ENCODE measurements at regions not wholly inside any gene's neighbourhood (a gene's known extent, or its start where the extent isn't known, plus 50 kb on each side); places are given as distances from the start of the nearest gene placed in this dataset.

GRCh38 chr6:169981568-169981967 is 230.1 kb downstream of the ERMARD start:
- ATAC-seq, result no peak
- Histone ChIP-seq H3K4me1 (no peaks in the 10 kb centered on the region), H3K36me3 (no peaks in the 10 kb centered on the region), H3K27ac (no peak overlapping the region), H3K9me3 (no peaks in the 10 kb centered on the region), H3K4me3 (no peak overlapping the region), H3K27me3 (peaks cover 20% of the 10 kb centered on the region)
- TF ChIP-seq CTCF (IDR thresholded peaks at IDR 0.05), result no peak
- WGBS, 2 donors (ENCODE audit: low coverage in 1 of 2), result no CpG with 5 or more reads among the region's 6 CpGs

- TF ChIP-seq CTCF (IDR thresholded peaks at IDR 0.05), result no peak
- no peak for TF ChIP-seq EP300 (IDR thresholded peaks at IDR 0.05)
- no peak for TF ChIP-seq POLR2A (IDR thresholded peaks at IDR 0.05)
- no peaks in the 10 kb centered on the region for H3K4me1 ChIP-seq
- WGBS, 2 donors (ENCODE audit: low coverage in 1 of 2), result 80 to 100% methylated on average over 2 to 6 of the region's 14 CpGs
- no peaks in the 10 kb centered on the region for H3K36me3 ChIP-seq
- no peak overlapping the region for H3K4me3 ChIP-seq
- H3K27me3 ChIP-seq, result peaks cover 20% of the 10 kb centered on the region
- no peak for ATAC-seq
- H3K9me3 ChIP-seq, result no peaks in the 10 kb centered on the region
- H3K27ac ChIP-seq, result no peak overlapping the region
Measured at GRCh38 chr6:169980826-169981450, 229.5 kb downstream of the ERMARD start.

GRCh38 chr6:169979873-169980432 is 228.5 kb downstream of the ERMARD start:
- peaks cover 29% of the 10 kb centered on the region for H3K27me3 ChIP-seq
- H3K9me3 ChIP-seq, result no peaks in the 10 kb centered on the region
- H3K4me3 ChIP-seq, result no peak overlapping the region
- WGBS, 2 donors (ENCODE audit: low coverage in 1 of 2), result 40 to 62% methylated on average over 1 to 9 of the region's 14 CpGs
- H3K27ac ChIP-seq, result no peak overlapping the region
- no peak for TF ChIP-seq EP300 (IDR thresholded peaks at IDR 0.05)
- no peaks in the 10 kb centered on the region for H3K36me3 ChIP-seq
- no peaks in the 10 kb centered on the region for H3K4me1 ChIP-seq
- no peak for ATAC-seq

- H3K27me3 ChIP-seq, result peaks cover 29% of the 10 kb centered on the region
- whole genome bisulfite sequencing, 2 donors (ENCODE audit: low coverage in 1 of 2), result 58 to 72% methylated on average over 7 of the region's 26 CpGs
Measured at GRCh38 chr6:169978615-169979161, 227.3 kb downstream of the ERMARD start.

GRCh38 chr6:169977434-169978265 is 226.2 kb downstream of the ERMARD start:
- TF ChIP-seq EP300 (IDR thresholded peaks at IDR 0.05), result no peak
- no peak for TF ChIP-seq POLR2A (IDR thresholded peaks at IDR 0.05)
- TF ChIP-seq CTCF (IDR thresholded peaks at IDR 0.05), result no peak
- no peak for TF ChIP-seq POLR2AphosphoS5 (IDR thresholded peaks at IDR 0.05)
- 84 to 97% methylated on average over 5 to 12 of the region's 28 CpGs for whole genome bisulfite sequencing, 2 donors (ENCODE audit: low coverage in 1 of 2)
- Histone ChIP-seq H3K27me3 (peaks cover 29% of the 10 kb centered on the region), H3K27ac (no peak overlapping the region), H3K4me1 (no peaks in the 10 kb centered on the region), H3K4me3 (no peak overlapping the region), H3K36me3 (no peaks in the 10 kb centered on the region), H3K9me3 (no peaks in the 10 kb centered on the region)
- ATAC-seq, result no peak

More at GRCh38 chr6:169978615-169979161, 227.3 kb downstream of the ERMARD start:
- Histone ChIP-seq H3K9me3 (no peaks in the 10 kb centered on the region), H3K36me3 (no peaks in the 10 kb centered on the region), H3K27ac (no peak overlapping the region), H3K4me1 (no peaks in the 10 kb centered on the region), H3K4me3 (no peak overlapping the region)
- TF ChIP-seq EP300 (IDR thresholded peaks at IDR 0.05) (no peak), POLR2A (IDR thresholded peaks at IDR 0.05) (no peak), CTCF (IDR thresholded peaks at IDR 0.05) (no peak), POLR2AphosphoS5 (IDR thresholded peaks at IDR 0.05) (no peak)
- no peak for ATAC-seq

Measured in gastroesophageal sphincter (tissue), 4 donors.